GM12878 (cell line): ENCODE measurements at regions not wholly inside any gene's neighbourhood (a gene's known extent, or its start where the extent isn't known, plus 50 kb on each side); places are given as distances from the start of the nearest gene placed in this dataset.

Experiments used
- CUX1 ChIP-seq: IDR thresholded peaks from 2 replicates; pipeline ENCODE4 v1.6.1; 2012; ENCODE audit warnings: improper control_type of control experiment, low read depth, low read length; ENCODE audit not compliant: insufficient replicate concordance
- HSF1 ChIP-seq: fragments of 150-350 bp; IDR thresholded peaks from 2 replicates; pipeline ENCODE4 v1.6.1; 2014; ENCODE audit warnings: mild to moderate bottlenecking, low read depth, low read length
- POLR2A ChIP-seq: IDR thresholded peaks from 2 replicates; pipeline ENCODE4 v1.6.1; 2011; ENCODE audit warnings: low read depth, mild to moderate bottlenecking, low read length
- SUZ12 ChIP-seq: fragments of 200-600 bp; sonication (generic); IDR thresholded peaks from one replicate; pipeline ENCODE4 v1.6.1; 2018; ENCODE audit warnings: antibody characterized with exemption, mild to moderate bottlenecking; ENCODE audit not compliant: unreplicated experiment
- ZSCAN29 ChIP-seq: fragments of 450-650 bp; IDR thresholded peaks from 2 replicates; pipeline ENCODE4 v1.6.1; 2017; ENCODE audit warnings: mild to moderate bottlenecking, moderate library complexity
- ZZZ3 ChIP-seq: IDR thresholded peaks from 2 replicates; pipeline ENCODE4 v1.6.1; 2011; ENCODE audit warnings: low read depth; ENCODE audit not compliant: control insufficient read depth, insufficient read length

- TF ChIP-seq CUX1 (no peak), ZZZ3 (no peak), POLR2A (no peak), HSF1 (no peak), SUZ12 (no peak), ZSCAN29 (no peak)
Observed at GRCh38 chr10:128932071-128932820, 534.8 kb upstream of the MGMT start (continued).
